ENCODE measurements at regions not wholly inside any gene's neighbourhood (a gene's known extent, or its start where the extent isn't known, plus 50 kb on each side); places are given as distances from the start of the nearest gene placed in this dataset.

DNA sequence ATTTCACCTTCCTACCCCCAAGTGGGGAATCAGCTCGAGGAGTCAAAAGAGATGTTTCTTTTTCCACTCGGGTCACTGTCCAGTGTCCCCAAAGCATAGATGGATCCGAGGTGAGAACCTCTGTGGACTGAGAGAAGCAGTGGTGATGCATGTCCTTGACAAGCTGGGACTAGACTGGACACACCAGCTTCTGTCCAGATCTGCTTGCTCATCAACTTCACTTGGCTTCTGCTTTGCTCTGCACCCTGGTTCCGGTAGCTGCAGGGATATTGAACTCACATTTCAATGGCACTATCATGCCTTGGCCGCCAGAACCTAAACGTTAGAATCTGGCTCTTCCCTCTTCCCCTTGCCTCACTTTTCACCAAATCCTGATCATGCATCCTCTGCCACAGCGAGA lies 50.3 kb upstream of the CXCL12 start:
- DNase-seq (ENCODE audit: low spot score): no peak

DNA sequence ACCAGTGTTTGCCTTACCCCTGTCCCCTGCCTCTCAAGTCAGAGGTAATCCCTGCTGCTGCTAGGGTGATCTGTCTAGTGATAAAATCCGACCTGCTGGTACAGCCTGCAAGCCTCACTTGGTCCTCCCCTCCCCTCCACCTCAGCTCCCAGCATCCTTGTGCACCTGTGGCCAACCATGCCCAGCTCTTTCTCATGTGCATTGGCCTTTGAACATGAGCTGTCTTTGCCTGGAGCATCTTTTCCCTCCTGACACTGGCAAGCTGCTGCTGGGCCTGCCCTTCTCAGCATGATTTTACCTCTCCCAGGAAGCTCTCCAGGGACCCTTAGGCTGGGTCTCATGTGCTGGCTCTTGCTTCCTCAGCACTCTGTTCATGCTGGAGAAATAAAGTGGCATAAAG lies 51.3 kb upstream of the CXCL12 start:
- no peak for DNase-seq (ENCODE audit: low spot score)

- no peak for DNase-seq (ENCODE audit: low spot score)
Observed at GRCh38 chr10:44437840-44438511, 53.1 kb upstream of the CXCL12 start.

DNA sequence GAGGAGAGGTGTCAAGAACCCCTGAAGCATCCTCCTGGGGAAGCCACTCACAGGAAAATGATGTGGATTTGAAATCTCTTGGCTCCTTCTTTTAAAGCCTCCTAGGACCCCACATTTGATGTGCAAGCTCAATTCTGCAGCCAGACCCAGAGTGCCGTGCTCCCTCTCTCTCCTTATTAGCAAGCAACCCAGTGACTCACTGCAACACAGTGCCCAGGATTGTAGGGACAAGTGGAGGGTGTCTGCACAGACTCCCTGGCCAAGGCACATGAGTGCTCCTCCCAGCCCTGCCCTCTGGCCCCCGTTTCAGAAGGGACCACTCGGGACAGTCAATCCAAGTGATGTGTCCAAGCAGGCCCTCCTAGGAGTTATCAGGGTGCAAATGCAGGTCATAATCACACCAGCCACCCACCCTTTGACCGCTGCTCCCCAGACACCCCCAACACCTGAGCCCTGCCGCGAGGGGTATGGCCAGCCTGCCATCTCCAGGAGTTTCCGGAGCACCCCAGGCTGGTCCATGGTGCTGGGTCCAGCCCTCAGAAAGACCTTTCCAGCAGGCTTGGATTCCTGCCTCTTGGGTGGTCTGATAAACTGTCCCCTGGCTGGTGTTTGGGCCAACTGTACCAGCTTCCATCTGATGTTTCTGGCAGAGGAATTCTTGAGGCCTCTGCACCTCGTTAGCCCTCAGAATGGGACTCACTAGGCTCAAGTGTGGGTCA lies 54.5 kb upstream of the CXCL12 start:
- no peak for DNase-seq (ENCODE audit: low spot score)

DNA sequence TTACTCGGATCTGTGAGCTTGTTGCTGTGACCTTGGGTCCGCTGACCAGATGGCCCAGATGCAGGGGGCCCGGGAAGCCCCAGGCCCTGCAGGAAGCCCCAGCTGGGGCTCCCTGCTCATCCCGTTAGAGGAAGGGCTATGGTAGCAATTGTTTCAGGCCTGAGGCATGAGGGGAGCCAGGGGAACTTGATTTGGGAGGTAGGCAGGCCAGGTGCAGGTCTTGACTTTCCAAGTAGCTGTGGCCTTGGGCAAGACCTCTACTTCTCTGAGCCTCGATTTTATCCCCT lies 55.0 kb upstream of the CXCL12 start:
- no peak for DNase-seq (ENCODE audit: low spot score)

- no peak for DNase-seq (ENCODE audit: low spot score)
Observed at GRCh38 chr10:44457259-44457658, 72.4 kb upstream of the CXCL12 start.

DNA sequence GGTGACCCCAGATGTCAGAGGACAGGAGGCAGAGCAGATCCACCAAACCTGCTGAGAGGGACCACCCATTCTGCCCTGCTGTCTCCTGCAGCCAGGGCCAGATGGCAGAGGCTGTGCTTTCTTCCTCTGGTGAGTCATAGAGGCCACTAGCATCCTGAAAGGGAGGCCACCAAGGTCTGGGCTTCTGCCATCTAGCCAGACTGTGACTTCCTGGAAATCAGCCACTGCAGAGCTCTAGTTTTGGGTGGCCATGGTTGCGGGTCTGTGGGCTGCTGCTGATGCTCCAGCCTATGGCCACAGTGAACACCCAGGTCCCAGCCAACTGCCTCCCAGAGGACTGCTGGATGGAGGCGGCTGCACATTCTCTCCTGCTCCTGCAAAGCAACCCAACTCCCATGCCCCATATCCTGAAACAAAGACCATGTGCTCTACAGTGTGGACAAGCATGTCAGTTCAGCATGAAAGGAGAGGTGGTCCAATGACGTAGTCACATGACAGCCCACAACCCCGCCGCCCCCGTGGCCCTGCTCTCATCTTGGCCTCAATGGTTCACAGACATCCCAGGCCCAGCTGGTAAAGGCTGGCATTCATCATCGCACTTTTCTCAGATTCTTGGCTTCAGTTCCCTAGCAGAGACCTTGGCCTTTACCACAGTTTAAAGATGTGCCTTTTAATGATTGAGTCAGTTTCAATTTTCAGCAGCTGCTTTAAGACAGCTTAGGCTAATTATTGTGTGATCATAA lies 73.9 kb upstream of the CXCL12 start:
- no peak for DNase-seq (ENCODE audit: low spot score)

DNA sequence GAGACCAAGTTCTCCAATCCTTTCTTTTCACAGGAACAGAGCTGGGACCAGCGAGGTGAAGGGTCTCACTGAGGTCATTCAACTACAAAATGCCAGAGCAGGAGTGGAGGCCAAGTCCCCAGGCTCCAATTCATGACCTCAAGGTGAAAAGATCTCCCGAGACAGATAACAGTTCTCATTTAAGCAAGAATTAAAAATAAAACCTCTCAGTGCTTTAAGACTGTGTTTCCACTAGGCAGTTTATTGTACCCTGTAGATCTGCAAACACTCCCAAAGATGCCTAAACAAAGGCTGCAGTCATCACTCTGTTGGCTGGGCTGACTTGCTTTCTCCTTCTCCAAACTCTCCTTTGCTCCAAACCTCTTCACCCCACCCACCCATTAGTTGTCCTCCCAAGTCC lies 74.8 kb upstream of the CXCL12 start:
- no peak for DNase-seq (ENCODE audit: low spot score)

- DNase-seq (ENCODE audit: low spot score): no peak
Observed at GRCh38 chr10:44460416-44460815, 75.5 kb upstream of the CXCL12 start.

GRCh38 chr10:44462338-44462914 lies 77.5 kb upstream of the CXCL12 start:
- DNase-seq (ENCODE audit: low spot score): no peak

GRCh38 chr10:44463511-44464121 lies 78.7 kb upstream of the CXCL12 start:
- DNase-seq (ENCODE audit: low spot score): no peak

DNA sequence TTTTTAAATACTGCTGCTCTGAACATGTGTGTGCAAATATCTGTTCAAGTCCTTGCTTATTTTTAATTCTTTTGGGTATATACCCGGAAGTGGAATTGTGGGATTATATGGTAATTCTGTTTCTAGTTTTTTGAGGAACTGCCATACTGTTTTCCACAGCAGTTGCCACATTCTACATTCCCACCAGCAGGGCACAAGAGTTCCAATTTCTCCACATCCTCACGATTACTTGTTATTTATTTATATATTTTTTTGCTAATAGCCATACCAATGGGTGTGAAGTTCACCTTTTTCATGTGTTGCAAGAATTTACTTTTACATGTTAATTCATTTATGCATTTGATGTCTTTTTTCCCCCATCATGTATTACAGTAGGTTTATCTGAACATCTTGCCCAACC lies 79.6 kb upstream of the CXCL12 start:
- DNase-seq (ENCODE audit: low spot score): no peak

DNA sequence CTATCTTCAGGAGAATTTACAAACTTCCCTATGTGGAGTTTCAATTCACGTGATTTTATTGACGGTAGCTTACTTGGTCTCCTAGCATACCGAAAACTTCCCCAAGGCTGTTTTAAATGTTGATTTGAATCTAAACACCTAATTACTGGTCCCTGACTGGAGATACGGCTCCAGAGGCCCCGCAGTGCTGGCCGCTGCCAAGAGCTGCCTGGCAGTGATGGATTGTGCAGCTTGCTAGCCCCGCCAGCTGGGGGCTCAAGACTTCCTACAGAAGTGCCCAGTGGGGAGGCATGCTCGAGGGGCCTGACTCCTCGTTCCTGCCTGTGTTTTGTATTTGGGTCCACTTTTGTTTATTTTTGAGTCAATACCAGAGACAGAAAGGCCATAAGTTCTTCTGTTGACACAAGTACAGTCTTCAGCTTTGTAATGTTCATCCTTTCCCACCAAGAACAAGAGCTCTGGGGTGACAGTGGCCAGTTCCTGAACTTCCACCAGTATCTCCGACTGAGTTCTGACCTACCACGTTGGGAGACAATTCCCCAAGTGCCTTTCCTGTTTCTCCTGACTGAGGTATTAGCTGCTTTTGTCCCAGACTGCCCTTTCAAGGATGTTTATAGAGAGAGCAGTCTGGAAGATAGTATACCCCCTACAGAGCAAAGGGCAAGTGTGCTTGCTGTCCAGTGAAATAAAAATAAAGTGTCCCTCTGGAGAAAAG lies 80.7 kb upstream of the CXCL12 start:
- no peak for DNase-seq (ENCODE audit: low spot score)

- DNase-seq (ENCODE audit: low spot score): no peak
Observed at GRCh38 chr10:44466236-44466635, 81.3 kb upstream of the CXCL12 start.

DNA sequence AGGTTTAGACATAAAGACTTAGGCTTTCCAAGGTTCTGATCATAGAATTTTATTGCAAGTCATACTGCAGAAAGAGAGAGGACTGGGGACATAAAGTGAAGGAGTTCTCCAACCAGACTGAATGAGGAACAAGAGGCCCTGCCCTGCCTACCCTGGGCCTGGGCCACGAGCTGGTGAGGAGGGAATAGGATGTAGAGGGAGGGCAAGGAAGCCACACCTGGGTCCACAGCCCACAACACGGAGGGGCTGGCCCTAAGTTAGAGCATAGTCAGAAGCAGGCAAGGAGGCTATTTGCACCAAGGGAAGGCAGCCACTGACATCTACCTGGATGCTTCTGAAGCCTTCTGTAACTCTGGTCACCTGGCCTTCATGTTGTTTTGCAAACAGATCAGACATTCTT lies 82.2 kb upstream of the CXCL12 start:
- DNase-seq (ENCODE audit: low spot score): no peak

DNA sequence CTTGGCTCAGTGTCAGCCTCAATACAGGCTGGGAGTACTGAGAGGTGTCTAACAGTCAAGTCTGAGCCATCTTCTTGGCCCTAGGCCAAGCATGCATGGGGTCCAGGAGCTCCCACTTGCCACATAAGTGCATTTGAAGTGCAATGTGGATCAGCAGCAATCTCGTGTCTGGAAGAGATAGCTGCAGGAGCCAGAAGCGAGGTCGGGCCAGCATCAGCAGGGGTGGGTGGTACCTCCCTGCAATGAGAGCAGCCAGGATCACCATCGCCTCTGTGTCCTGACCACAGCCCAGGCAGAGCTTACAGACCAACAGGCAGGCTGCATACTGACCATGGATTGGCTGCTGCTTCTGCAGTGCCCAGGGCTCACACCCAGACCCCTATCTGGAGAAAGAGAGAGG lies 83.0 kb upstream of the CXCL12 start:
- no peak for DNase-seq (ENCODE audit: low spot score)

DNA sequence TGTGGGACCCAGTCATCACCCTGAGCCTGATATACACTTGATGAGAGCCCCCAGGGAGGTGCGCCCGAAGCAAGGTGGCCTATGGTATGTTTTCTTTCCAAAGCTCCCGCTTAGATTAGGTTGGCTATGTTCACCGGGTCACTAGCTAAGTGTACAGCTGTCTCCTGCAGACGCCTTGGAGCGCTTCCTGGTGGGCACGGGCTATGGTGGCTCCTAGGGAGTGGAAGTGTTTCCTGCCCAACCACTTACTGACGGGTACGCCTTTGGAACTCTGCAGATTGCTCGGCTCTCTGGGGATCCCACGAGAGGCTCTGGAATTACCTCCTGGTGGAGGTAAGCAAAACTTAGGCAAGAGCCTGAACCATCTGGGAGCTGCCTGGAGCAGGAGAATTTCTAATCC lies 83.6 kb upstream of the CXCL12 start:
- DNase-seq (ENCODE audit: low spot score): no peak

- no peak for DNase-seq (ENCODE audit: low spot score)
Observed at GRCh38 chr10:44468965-44469364, 84.1 kb upstream of the CXCL12 start.

DNA sequence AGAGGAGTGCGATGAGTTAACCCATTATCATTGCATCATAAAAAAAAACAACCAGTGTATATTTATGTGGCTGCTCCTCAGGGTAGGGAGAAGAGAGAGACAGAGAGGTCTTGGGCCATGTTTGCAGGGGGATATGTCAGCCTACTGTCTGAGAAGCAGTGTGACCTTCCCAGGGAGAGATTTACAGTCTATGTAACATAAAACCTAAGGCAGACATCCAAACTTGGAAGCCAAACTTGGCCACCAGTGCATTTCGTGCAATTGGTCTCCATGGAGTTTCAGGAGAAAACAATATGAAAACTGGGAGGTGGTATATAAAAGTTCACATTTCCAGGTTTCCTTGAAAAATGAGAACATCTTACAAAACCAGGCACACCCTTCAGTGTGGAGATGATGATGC lies 85.9 kb upstream of the CXCL12 start:
- DNase-seq (ENCODE audit: low spot score): no peak

DNA sequence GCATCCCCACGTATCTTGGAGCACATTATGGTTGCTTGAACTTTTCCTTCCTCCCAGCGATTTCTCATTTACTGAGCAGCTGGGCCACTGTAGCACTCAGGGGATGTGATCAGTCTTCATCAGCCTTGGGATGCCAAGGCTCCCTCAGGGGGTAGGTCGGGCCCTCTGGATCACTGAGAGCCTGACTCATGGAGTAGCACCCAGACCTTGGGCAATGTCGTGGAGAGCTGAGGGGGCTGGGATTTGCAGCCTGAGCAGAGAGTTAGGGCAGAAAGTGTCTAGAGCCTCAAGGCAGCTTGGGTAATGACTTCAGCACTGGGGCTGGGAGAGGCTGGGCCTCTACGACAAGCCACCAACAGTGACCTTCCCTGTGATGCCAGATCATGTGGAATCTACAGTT lies 86.5 kb upstream of the CXCL12 start:
- DNase-seq (ENCODE audit: low spot score): no peak

GRCh38 chr10:44473146-44473545 lies 88.2 kb upstream of the CXCL12 start:
- no peak for DNase-seq (ENCODE audit: low spot score)

- DNase-seq (ENCODE audit: low spot score): no peak
Observed at GRCh38 chr10:44476409-44477045, 91.6 kb upstream of the CXCL12 start.

Measured in LoVo (cell line).